D721Med (cell line): ENCODE measurements at regions not wholly inside any gene's neighbourhood (a gene's known extent, or its start where the extent isn't known, plus 50 kb on each side); places are given as distances from the start of the nearest gene placed in this dataset.

ENCODE experiments used
- DNase-seq: peaks from one replicate; pipeline ENCODE4 v3.0.0; 2011; ENCODE audit warnings: low spot score; ENCODE audit not compliant: insufficient read length
- FAIRE-seq: peaks from 2 replicates; lab custom pipeline; 2011; peaks lifted over from hg19 to GRCh38; lab: Jason Lieb, UNC
- TF ChIP-seq, protein P1 (sequence below): IDR thresholded peaks from 2 replicates; pipeline ENCODE4 v1.5.1; 2012; ENCODE audit warnings: mild to moderate bottlenecking, control low read depth; ENCODE audit not compliant: insufficient read depth; ENCODE audit errors: missing control alignments

DNA sequence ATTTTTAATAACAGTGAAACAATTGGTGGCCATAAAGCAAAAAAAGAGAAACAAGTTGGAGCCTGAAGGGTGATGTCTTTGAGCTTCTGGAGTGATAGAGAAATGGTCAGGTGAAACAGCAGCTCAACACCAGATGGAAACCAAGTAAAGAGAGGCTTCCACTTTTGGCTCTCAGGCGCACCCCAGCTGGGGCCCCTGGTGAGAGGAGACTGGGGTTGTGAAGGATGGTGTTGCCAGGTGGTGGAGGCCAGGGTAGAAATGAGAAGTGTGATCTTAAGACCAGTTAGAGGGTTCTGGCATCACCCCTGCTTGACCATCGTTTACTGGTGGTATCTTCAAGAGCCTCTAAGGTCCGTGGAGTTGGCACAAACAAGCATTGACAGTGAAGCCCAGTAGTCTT lies 126.0 kb upstream of the AKIRIN2 start:
- TF ChIP-seq, protein P1, sequence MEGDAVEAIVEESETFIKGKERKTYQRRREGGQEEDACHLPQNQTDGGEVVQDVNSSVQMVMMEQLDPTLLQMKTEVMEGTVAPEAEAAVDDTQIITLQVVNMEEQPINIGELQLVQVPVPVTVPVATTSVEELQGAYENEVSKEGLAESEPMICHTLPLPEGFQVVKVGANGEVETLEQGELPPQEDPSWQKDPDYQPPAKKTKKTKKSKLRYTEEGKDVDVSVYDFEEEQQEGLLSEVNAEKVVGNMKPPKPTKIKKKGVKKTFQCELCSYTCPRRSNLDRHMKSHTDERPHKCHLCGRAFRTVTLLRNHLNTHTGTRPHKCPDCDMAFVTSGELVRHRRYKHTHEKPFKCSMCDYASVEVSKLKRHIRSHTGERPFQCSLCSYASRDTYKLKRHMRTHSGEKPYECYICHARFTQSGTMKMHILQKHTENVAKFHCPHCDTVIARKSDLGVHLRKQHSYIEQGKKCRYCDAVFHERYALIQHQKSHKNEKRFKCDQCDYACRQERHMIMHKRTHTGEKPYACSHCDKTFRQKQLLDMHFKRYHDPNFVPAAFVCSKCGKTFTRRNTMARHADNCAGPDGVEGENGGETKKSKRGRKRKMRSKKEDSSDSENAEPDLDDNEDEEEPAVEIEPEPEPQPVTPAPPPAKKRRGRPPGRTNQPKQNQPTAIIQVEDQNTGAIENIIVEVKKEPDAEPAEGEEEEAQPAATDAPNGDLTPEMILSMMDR: no peak
- FAIRE-seq: no peak

DNA sequence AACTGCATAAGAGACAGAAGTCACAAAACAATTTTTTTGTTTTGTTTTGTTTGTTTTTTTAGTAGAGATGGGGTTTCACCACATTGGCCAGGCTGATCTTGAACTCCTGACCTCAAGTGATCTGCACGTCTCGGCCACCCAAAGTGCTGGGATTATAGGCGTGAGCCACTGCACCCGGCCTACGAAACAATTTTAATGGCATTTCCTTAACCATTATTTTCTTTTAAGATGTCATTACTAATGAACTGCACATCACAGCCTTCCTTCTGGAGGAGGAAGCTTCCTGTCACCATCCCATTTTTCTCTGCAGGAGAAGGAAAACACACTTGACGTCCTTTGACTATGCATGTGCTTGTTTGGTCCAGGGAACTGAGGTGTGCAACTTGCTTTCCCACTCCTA lies 125.3 kb upstream of the AKIRIN2 start:
- TF ChIP-seq, protein P1: no peak
- DNase-seq (no peak), FAIRE-seq (no peak)

More for the DNA sequence above, 126.0 kb upstream of the AKIRIN2 start:
- DNase-seq: no peak

DNA sequence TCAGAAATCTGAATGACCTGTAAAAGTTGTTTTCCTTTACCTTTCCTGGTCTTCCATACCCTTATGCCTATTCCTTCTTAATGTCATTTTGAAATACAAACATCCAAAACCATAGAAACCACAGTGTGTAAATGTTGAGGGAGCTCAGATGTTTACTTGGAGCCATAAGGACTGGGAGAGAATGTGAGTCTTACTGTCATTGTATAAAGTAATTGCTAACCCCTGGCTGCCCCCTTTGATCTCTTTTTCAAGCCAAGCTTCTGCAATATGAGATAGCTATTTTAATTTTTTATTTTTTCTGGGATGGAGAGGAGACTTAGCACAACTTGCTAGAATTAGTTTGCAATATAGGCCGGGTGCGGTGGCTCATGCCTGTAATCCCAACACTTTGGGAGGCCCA lies 124.4 kb upstream of the AKIRIN2 start:
- no peak for DNase-seq
- FAIRE-seq: no peak
- TF ChIP-seq, protein P1: no peak

DNA sequence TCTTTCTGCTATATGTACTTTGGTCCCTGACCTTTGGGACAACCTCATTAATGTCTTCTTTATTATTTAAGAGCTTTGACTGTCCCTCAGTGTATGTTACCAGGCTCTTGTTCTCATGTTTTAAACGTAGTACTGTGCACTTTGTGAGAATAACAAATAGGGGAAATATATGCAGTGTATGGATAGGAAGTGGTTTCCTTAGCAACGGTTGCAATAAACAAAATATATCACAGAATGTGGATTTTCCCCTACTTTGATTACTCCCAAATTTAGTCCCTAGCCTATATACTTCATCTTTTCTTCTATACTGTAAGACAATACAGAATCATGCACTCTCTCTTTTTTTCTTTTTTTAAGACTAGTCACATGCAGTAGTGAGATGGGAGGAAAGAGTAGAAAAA lies 123.8 kb upstream of the AKIRIN2 start:
- no peak for DNase-seq
- no peak for FAIRE-seq
- TF ChIP-seq, protein P1: no peak

DNA sequence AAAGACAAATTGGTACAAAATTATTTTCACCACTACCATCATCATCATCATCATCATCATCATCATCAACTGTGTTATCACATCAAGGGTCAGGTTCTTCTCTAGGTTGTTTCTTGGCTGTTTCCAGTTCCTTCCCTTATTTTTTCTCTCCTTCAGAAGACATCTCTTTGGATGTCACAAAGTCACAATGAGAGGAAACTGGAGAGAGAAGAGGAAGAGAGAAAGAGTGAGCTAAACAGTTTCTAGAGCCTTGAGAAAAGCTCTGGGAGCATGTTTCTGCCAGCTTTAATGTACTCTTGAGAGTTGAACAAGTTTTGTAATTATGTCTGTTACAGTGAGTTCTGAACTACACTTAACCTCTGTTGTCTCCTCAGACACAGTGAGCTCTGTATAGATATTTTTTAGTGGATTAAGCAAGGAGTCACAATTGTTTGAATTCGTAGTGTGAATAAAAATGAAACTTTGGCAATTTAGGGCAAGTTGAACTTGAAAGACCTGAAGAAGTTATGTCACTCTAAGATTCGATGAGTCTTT lies 123.0 kb upstream of the AKIRIN2 start:
- TF ChIP-seq, protein P1: no peak
- no peak for FAIRE-seq
- DNase-seq: no peak

DNA sequence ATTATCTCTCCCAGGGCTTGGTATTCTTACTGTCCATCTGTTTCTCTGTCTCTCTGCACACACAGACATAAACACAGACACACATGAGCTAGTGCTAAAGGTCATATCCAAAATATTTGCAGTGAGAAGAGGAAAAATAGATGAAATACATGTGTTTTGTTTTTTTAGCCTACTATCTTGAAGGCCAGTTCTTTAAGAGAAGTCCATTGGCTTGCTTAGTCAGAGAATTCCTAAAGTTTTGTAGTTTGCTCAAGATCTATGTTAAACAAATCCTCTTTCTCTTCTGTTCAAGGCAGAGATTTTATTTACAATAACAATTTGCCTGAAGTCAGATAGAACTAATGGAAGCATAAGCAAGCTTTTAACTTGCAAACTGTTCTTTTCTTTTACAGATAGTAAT lies 120.0 kb upstream of the AKIRIN2 start:
- DNase-seq (no peak), FAIRE-seq (no peak)
- TF ChIP-seq, protein P1: no peak

DNA sequence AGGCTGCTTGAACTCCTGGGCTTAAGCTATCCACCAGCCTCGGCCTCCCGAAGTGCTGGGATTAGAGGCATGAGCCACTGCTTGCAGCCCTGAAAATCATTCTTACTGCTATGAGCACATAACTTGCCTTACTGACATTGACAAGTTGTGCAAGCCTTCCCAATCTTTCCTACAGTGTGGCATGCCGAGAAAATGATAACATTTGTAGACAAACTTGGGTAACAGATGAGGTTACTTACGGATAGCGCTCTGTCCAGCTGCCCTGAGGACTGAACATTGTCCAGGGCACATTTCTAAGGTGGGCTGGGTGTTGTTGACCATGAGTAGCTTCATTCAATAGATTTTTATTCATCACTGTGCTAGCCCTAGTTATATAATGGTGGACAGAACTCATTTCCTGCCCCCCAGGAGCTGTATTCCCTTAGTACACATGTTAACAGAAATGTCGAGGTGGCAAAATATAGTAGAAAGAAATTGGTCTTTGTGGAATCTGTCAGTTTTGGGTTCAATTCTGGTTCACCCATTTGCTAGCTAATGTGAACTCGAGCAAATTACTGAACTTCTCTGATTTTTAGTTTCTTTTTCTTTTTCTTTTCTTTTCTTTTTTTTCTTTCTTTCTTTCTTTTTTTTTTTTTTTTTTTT lies 118.4 kb upstream of the AKIRIN2 start:
- no peak for FAIRE-seq
- TF ChIP-seq, protein P1: no peak
- DNase-seq: no peak
